ENCODE measurements at regions not wholly inside any gene's neighbourhood (a gene's known extent, or its start where the extent isn't known, plus 50 kb on each side); places are given as distances from the start of the nearest gene placed in this dataset.

- no peak overlapping the region for H3K27ac ChIP-seq (ENCODE audit: low read length)
- no peaks in the 10 kb centered on the region for H3F3A ChIP-seq (ENCODE audit: insufficient read depth, low read length, poor library complexity, severe bottlenecking)
- H3K4me3 ChIP-seq (ENCODE audit: low read length), result no peak overlapping the region
- H3K4me2 ChIP-seq (ENCODE audit: low read length), result no peak overlapping the region
- H3K79me2 ChIP-seq (replicated peaks; ENCODE audit: insufficient read depth, low read length), result no peaks in the 10 kb centered on the region
- H3K9ac ChIP-seq (ENCODE audit: low read length), result no peak overlapping the region
- H3K36me3 ChIP-seq (ENCODE audit: insufficient read depth, low read length), result no peaks in the 10 kb centered on the region
- no peaks in the 10 kb centered on the region for H4K20me1 ChIP-seq (ENCODE audit: insufficient read depth)
- no peaks in the 10 kb centered on the region for H3K9me2 ChIP-seq (ENCODE audit: insufficient read depth, low read length)
- H3K27me3 ChIP-seq (ENCODE audit: insufficient read depth, low read depth, low read length), result no peaks in the 10 kb centered on the region
- TF ChIP-seq SMC3 (conservative IDR thresholded peaks at IDR 0.05; ENCODE audit: poor library complexity) (no peak), MXI1 (conservative IDR thresholded peaks at IDR 0.05; ENCODE audit: poor library complexity, severe bottlenecking) (no peak), REST (IDR thresholded peaks at IDR 0.05; ENCODE audit: borderline replicate concordance) (no peak), EZH2 (IDR thresholded peaks at IDR 0.05; ENCODE audit: borderline replicate concordance, insufficient read depth, low read length, poor library complexity, severe bottlenecking) (no peak), RAD21 (conservative IDR thresholded peaks at IDR 0.05) (no peak), CTCF (IDR thresholded peaks at IDR 0.05; ENCODE audit: poor library complexity, severe bottlenecking) (no peak), TAF1 (IDR thresholded peaks at IDR 0.05; ENCODE audit: low read depth) (no peak), POLR2AphosphoS5 (IDR thresholded peaks at IDR 0.05) (no peak), EP300 (conservative IDR thresholded peaks at IDR 0.05; ENCODE audit: poor library complexity, severe bottlenecking) (no peak)
- no peaks in the 10 kb centered on the region for H3K9me3 ChIP-seq (ENCODE audit: low read length)
- H2AFZ ChIP-seq (ENCODE audit: low read depth, low read length), result no peak overlapping the region
Observed at GRCh38 chrX:86887341-86887740, 630.3 kb upstream of the KLHL4 start.

GRCh38 chrX:86910027-86910426 is 607.6 kb upstream of the KLHL4 start:
- Histone ChIP-seq H3K4me2 (ENCODE audit: low read length) (no peak overlapping the region), H3K27me3 (ENCODE audit: insufficient read depth, low read depth, low read length) (no peaks in the 10 kb centered on the region), H3K9me3 (ENCODE audit: low read length) (no peaks in the 10 kb centered on the region), H3K36me3 (ENCODE audit: insufficient read depth, low read length) (no peaks in the 10 kb centered on the region), H2AFZ (ENCODE audit: low read depth, low read length) (no peak overlapping the region), H4K20me1 (ENCODE audit: insufficient read depth) (no peaks in the 10 kb centered on the region), H3K79me2 (replicated peaks; ENCODE audit: insufficient read depth, low read length) (no peaks in the 10 kb centered on the region), H3K27ac (ENCODE audit: low read length) (no peak overlapping the region), H3K4me3 (ENCODE audit: low read length) (no peak overlapping the region), H3F3A (ENCODE audit: insufficient read depth, low read length, poor library complexity, severe bottlenecking) (no peaks in the 10 kb centered on the region), H3K9me2 (ENCODE audit: insufficient read depth, low read length) (no peaks in the 10 kb centered on the region), H3K9ac (ENCODE audit: low read length) (no peak overlapping the region)
- TF ChIP-seq EP300 (conservative IDR thresholded peaks at IDR 0.05; ENCODE audit: poor library complexity, severe bottlenecking) (no peak), MXI1 (conservative IDR thresholded peaks at IDR 0.05; ENCODE audit: poor library complexity, severe bottlenecking) (no peak), CTCF (IDR thresholded peaks at IDR 0.05; ENCODE audit: poor library complexity, severe bottlenecking) (no peak), SMC3 (conservative IDR thresholded peaks at IDR 0.05; ENCODE audit: poor library complexity) (no peak), EZH2 (IDR thresholded peaks at IDR 0.05; ENCODE audit: borderline replicate concordance, insufficient read depth, low read length, poor library complexity, severe bottlenecking) (no peak), RAD21 (conservative IDR thresholded peaks at IDR 0.05) (no peak), REST (IDR thresholded peaks at IDR 0.05; ENCODE audit: borderline replicate concordance) (no peak), TAF1 (IDR thresholded peaks at IDR 0.05; ENCODE audit: low read depth) (no peak), POLR2AphosphoS5 (IDR thresholded peaks at IDR 0.05) (no peak)

Measured in neural cell (in vitro differentiated cells).